H1 (cell line): ENCODE measurements at regions not wholly inside any gene's neighbourhood (a gene's known extent, or its start where the extent isn't known, plus 50 kb on each side); places are given as distances from the start of the nearest gene placed in this dataset.

ENCODE experiments used
- CREB1 ChIP-seq: IDR thresholded peaks from 2 replicates; pipeline ENCODE4 v1.6.1; 2012; ENCODE audit warnings: inconsistent platforms
- JUND ChIP-seq: IDR thresholded peaks from 2 replicates; pipeline ENCODE4 v1.6.1; 2011; ENCODE audit warnings: mild to moderate bottlenecking, improper control_type of control experiment, low read length
- MAFK ChIP-seq: IDR thresholded peaks from 2 replicates; pipeline ENCODE4 v1.6.1; 2012; ENCODE audit warnings: low read depth, mild to moderate bottlenecking, improper control_type of control experiment, low read length
- POLR2AphosphoS5 ChIP-seq: IDR thresholded peaks from 2 replicates; pipeline ENCODE4 v1.6.1; 2011; ENCODE audit warnings: low read depth, low read length
- RNF2 ChIP-seq: fragments of 200-900, 300-1000 bp; sonication (generic); IDR thresholded peaks from 2 replicates; pipeline ENCODE4 v1.7.1; 2016; ENCODE audit warnings: borderline replicate concordance, low read depth, mild to moderate bottlenecking, antibody characterized with exemption, low read length; ENCODE audit not compliant: poor library complexity, severe bottlenecking; ENCODE audit errors: missing control alignments
- SIN3A ChIP-seq, 2 experiments: IDR thresholded peaks in 1 of 2; conservative IDR thresholded peaks in 1 of 2; 2 replicates each; pipeline ENCODE4 v1.6.1; 2011 to 2012; ENCODE audit warnings: low read length in 2 of 2, improper control_type of control experiment in 1 of 2, low read depth in 1 of 2, mild to moderate bottlenecking in 1 of 2
- SIRT6 ChIP-seq: IDR thresholded peaks from one replicate; pipeline ENCODE4 v1.7.1; 2012; ENCODE audit warnings: low read length, inconsistent platforms
- SP4 ChIP-seq: IDR thresholded peaks from 2 replicates; pipeline ENCODE4 v1.6.1; 2012; ENCODE audit warnings: low read length, inconsistent platforms
- TF ChIP-seq, protein P1 (sequence below): IDR thresholded peaks from 2 replicates; pipeline ENCODE4 v1.6.1; 2012; ENCODE audit warnings: low read length, inconsistent platforms
- TF ChIP-seq, protein P2 (sequence below): fragments of 300-600 bp; sonication (generic); IDR thresholded peaks from 2 replicates; pipeline ENCODE4 v1.7.1; 2012; ENCODE audit warnings: low read length, moderate library complexity, mild to moderate bottlenecking, inconsistent platforms; ENCODE audit not compliant: insufficient replicate concordance

- TF ChIP-seq SIN3A (conservative IDR thresholded peaks at IDR 0.05 in 1 of 2, IDR thresholded peaks at IDR 0.05 in 1 of 2; ENCODE audit: low read depth in 1 of 2, low read length in 2 of 2) (no peak), POLR2AphosphoS5 (no peak), SIRT6 (no peak), JUND (no peak), SP4 (no peak), MAFK (no peak), RNF2 (no peak), CREB1 (no peak)
- TF ChIP-seq, protein P1, sequence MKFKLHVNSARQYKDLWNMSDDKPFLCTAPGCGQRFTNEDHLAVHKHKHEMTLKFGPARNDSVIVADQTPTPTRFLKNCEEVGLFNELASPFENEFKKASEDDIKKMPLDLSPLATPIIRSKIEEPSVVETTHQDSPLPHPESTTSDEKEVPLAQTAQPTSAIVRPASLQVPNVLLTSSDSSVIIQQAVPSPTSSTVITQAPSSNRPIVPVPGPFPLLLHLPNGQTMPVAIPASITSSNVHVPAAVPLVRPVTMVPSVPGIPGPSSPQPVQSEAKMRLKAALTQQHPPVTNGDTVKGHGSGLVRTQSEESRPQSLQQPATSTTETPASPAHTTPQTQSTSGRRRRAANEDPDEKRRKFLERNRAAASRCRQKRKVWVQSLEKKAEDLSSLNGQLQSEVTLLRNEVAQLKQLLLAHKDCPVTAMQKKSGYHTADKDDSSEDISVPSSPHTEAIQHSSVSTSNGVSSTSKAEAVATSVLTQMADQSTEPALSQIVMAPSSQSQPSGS, result no peak
- TF ChIP-seq, protein P2, sequence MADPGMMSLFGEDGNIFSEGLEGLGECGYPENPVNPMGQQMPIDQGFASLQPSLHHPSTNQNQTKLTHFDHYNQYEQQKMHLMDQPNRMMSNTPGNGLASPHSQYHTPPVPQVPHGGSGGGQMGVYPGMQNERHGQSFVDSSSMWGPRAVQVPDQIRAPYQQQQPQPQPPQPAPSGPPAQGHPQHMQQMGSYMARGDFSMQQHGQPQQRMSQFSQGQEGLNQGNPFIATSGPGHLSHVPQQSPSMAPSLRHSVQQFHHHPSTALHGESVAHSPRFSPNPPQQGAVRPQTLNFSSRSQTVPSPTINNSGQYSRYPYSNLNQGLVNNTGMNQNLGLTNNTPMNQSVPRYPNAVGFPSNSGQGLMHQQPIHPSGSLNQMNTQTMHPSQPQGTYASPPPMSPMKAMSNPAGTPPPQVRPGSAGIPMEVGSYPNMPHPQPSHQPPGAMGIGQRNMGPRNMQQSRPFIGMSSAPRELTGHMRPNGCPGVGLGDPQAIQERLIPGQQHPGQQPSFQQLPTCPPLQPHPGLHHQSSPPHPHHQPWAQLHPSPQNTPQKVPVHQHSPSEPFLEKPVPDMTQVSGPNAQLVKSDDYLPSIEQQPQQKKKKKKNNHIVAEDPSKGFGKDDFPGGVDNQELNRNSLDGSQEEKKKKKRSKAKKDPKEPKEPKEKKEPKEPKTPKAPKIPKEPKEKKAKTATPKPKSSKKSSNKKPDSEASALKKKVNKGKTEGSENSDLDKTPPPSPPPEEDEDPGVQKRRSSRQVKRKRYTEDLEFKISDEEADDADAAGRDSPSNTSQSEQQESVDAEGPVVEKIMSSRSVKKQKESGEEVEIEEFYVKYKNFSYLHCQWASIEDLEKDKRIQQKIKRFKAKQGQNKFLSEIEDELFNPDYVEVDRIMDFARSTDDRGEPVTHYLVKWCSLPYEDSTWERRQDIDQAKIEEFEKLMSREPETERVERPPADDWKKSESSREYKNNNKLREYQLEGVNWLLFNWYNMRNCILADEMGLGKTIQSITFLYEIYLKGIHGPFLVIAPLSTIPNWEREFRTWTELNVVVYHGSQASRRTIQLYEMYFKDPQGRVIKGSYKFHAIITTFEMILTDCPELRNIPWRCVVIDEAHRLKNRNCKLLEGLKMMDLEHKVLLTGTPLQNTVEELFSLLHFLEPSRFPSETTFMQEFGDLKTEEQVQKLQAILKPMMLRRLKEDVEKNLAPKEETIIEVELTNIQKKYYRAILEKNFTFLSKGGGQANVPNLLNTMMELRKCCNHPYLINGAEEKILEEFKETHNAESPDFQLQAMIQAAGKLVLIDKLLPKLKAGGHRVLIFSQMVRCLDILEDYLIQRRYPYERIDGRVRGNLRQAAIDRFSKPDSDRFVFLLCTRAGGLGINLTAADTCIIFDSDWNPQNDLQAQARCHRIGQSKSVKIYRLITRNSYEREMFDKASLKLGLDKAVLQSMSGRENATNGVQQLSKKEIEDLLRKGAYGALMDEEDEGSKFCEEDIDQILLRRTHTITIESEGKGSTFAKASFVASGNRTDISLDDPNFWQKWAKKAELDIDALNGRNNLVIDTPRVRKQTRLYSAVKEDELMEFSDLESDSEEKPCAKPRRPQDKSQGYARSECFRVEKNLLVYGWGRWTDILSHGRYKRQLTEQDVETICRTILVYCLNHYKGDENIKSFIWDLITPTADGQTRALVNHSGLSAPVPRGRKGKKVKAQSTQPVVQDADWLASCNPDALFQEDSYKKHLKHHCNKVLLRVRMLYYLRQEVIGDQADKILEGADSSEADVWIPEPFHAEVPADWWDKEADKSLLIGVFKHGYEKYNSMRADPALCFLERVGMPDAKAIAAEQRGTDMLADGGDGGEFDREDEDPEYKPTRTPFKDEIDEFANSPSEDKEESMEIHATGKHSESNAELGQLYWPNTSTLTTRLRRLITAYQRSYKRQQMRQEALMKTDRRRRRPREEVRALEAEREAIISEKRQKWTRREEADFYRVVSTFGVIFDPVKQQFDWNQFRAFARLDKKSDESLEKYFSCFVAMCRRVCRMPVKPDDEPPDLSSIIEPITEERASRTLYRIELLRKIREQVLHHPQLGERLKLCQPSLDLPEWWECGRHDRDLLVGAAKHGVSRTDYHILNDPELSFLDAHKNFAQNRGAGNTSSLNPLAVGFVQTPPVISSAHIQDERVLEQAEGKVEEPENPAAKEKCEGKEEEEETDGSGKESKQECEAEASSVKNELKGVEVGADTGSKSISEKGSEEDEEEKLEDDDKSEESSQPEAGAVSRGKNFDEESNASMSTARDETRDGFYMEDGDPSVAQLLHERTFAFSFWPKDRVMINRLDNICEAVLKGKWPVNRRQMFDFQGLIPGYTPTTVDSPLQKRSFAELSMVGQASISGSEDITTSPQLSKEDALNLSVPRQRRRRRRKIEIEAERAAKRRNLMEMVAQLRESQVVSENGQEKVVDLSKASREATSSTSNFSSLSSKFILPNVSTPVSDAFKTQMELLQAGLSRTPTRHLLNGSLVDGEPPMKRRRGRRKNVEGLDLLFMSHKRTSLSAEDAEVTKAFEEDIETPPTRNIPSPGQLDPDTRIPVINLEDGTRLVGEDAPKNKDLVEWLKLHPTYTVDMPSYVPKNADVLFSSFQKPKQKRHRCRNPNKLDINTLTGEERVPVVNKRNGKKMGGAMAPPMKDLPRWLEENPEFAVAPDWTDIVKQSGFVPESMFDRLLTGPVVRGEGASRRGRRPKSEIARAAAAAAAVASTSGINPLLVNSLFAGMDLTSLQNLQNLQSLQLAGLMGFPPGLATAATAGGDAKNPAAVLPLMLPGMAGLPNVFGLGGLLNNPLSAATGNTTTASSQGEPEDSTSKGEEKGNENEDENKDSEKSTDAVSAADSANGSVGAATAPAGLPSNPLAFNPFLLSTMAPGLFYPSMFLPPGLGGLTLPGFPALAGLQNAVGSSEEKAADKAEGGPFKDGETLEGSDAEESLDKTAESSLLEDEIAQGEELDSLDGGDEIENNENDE, result no peak
Observed at GRCh38 chr4:180951312-180951711, 1291.9 kb upstream of the TENM3 start (continued).
